Neural progenitor cell (in vitro differentiated cells): ENCODE measurements at regions not wholly inside any gene's neighbourhood (a gene's known extent, or its start where the extent isn't known, plus 50 kb on each side); places are given as distances from the start of the nearest gene placed in this dataset.

ENCODE experiments used
- EZH2 ChIP-seq: fragments of 200-600 bp; sonication (generic); IDR thresholded peaks from 2 replicates; pipeline ENCODE4 v1.6.1; 2017; ENCODE audit warnings: antibody characterized with exemption, mild to moderate bottlenecking, moderate library complexity
- EZH2phosphoT487 ChIP-seq: fragments of 200-600 bp; sonication (generic); IDR thresholded peaks from 2 replicates; pipeline ENCODE4 v1.6.1; 2017; ENCODE audit warnings: antibody characterized with exemption
- TF ChIP-seq, protein P1 (sequence below): fragments of 200-600 bp; sonication (generic); IDR thresholded peaks from 2 replicates; pipeline ENCODE4 v1.5.1; 2017; ENCODE audit warnings: antibody characterized with exemption, mild to moderate bottlenecking

DNA sequence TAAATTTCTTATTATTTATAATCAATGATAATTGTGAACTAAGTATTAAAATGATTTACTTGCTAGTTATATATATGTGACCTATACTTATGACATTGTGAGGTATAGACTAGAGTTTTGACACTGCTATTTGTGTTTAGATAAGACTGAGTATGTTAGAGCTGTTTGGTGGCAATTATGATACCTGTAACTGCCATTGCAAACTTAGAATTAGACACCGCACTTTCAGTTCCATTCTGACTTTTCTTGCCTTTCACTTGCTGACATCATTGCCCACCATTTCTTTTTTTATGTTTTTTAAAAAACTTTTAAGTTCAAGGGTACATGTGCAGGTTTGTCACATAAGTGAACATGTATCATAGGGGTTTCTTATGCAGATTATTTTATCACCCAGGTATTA is 214.5 kb downstream of the MBL2 start:
- TF ChIP-seq, protein P1, sequence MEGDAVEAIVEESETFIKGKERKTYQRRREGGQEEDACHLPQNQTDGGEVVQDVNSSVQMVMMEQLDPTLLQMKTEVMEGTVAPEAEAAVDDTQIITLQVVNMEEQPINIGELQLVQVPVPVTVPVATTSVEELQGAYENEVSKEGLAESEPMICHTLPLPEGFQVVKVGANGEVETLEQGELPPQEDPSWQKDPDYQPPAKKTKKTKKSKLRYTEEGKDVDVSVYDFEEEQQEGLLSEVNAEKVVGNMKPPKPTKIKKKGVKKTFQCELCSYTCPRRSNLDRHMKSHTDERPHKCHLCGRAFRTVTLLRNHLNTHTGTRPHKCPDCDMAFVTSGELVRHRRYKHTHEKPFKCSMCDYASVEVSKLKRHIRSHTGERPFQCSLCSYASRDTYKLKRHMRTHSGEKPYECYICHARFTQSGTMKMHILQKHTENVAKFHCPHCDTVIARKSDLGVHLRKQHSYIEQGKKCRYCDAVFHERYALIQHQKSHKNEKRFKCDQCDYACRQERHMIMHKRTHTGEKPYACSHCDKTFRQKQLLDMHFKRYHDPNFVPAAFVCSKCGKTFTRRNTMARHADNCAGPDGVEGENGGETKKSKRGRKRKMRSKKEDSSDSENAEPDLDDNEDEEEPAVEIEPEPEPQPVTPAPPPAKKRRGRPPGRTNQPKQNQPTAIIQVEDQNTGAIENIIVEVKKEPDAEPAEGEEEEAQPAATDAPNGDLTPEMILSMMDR: no peak
- TF ChIP-seq EZH2: no peak
- TF ChIP-seq EZH2phosphoT487: no peak
